GM18870 (cell line): ENCODE measurements at regions not wholly inside any gene's neighbourhood (a gene's known extent, or its start where the extent isn't known, plus 50 kb on each side); places are given as distances from the start of the nearest gene placed in this dataset.

Experiments
- ATAC-seq: cut with Tn5 transposase; IDR thresholded peaks from one replicate; pipeline ENCODE4 v1.9.1; 2021; ENCODE audit warnings: moderate library complexity; ENCODE audit not compliant: unreplicated experiment

- ATAC-seq, result no peak
These were observed 740.2 kb upstream of the ZEB2 start for GRCh38 chr2:145260081-145260480.

DNA sequence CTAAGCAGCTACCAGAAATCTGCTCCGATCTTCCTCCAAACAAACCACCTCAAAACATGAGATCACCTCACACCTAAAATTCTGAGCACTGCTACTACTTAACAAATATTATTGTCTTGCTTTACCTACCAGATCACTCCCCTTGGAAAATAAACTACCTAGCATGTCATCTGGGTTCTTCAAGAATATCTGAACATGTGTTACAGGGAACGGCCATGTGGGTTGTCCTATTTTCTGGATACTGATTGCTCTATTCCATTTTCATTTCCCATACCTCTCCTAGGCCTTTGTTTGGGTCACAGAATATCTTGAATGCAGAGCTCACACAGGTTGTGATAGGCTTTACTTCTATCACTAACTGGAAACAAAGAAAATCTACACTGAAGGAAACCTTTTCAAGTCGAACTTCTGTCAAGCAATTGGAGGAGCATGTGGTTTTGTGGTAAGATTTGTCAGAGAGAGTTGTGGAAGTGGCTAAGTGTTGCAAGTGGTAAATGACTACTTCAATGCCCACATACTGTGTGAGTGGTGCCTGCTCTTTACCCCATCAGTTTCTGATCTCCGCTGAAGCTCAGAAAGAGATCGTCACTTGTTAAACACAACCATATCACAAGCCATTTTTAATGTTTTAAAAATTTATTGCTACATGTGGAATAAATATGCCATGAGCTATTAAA, 739.1 kb upstream of the ZEB2 start:
- ATAC-seq, result no peak

DNA sequence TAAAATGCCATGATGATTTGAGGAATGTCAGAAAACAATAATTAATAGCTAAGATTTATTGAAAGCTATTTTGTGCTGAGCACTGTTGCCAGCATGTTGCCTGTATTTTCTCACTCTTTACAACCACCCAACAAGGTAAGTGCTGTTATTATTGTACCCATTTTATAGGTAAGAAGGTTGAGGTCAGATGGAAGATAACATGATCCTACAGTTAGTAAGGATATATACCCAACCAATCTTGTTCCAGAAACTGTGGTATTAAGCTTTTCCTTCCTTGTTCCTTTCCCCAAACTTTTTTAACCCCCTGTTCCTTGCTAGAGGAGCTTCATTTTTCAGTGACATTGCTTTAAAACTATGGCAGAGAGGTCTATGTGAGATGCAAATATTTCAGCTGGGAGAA, 738.0 kb upstream of the ZEB2 start:
- ATAC-seq, result no peak

GRCh38 chr2:145256551-145256950, 736.6 kb upstream of the ZEB2 start:
- ATAC-seq, result no peak

DNA sequence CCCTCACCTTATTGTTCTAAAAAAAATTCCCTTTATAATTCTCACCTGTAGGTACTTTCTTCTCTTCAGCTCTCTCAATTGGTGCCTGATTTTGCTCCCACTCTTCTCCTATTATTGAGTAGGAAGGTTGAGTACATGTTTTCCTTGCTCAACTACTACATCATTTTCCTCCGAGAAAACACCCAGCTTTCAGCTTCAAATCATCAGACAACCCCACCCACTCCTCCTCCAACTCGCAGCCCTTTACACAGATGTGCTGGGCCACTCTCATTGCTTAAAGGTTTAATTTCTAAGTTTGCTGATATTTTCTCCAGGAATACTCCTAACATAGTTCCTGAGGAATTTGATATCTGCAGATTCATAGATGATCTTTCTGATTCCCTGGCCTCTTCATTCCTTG, 734.4 kb upstream of the ZEB2 start:
- no peak for ATAC-seq

DNA sequence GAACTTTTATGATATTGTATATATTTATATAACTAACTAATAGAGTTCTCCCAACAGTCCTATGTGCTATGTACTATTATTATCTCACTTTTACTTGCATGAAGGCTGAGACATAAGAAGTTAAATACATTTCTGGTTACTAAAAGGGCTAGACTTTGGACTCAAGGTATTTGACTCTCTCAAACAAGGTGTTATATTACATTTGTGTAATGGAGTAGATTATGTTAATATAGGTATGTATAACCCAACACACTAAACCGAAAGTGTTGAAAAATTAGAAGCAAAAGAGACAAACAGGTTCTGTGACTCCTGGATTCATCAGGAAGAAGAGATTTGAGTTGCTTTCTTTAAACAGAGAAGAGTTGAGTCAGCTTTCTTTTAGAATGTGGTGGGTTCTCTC, 733.6 kb upstream of the ZEB2 start:
- no peak for ATAC-seq

GRCh38 chr2:145245268-145245870, 725.5 kb upstream of the ZEB2 start:
- no peak for ATAC-seq

DNA sequence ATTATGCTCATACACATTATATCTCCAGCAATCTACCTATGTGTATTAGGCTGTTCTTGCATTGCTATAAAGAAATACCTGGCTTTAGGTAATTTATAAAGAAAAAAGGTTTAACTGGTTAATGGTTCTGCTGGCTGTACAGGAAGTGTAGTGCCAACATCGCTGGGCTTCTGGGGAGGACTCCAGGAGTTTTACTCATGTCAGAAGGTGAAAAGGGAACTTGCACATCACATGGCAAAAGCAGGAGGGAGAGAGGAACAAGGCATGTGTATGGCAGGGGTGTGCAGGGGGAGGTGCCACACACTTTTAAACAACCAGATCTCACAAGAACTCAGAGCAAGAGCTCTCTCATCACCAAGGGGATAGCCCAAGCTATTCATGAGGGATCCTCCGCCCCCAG, 715.4 kb upstream of the ZEB2 start:
- ATAC-seq, result no peak

DNA sequence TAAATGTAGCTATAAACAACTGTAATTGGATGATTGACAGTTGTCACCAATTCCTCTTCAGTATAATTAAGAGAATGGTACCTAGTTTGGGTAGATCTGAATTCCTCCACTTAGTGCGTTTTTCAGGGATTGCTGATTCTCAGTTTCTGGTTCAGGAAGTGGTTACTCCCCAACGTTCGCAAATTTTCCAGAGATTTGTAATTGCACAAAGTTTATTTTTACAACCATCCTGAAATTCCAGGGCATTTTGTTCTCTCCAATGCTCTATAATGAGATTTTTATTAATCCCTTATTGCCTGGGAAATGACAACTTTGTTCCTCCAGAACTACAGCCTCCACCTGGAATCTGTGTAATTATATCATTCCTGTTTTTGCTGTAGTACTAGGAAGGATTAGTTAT, 710.6 kb upstream of the ZEB2 start:
- no peak for ATAC-seq

- no peak for ATAC-seq
These were observed 708.6 kb upstream of the ZEB2 start for GRCh38 chr2:145228506-145228905.

DNA sequence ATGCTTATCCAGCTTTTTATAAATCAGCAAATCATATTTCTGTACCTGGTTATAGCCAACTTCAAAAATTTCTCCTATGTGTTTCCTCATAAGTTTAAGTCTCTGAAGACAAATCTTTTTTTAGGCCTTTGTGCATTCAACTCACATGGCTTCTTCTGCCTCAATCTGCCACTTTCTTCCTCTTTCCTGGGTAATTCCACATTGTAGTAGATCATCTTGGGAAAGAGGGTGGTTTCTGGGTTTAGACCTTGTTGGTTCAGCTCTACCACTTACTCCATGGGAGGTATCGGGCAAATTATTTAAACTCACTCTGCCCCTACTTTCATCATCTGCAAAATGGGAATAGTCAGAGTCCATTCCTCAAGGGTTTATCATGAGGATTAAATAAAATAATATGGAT, 707.0 kb upstream of the ZEB2 start:
- no peak for ATAC-seq

GRCh38 chr2:145221516-145221915, 701.6 kb upstream of the ZEB2 start:
- ATAC-seq, result no peak

- no peak for ATAC-seq
These were observed 701.1 kb upstream of the ZEB2 start for GRCh38 chr2:145221032-145221431.

GRCh38 chr2:145220496-145220895, 700.6 kb upstream of the ZEB2 start:
- ATAC-seq, result no peak

GRCh38 chr2:145207884-145208283, 688.0 kb upstream of the ZEB2 start:
- no peak for ATAC-seq

DNA sequence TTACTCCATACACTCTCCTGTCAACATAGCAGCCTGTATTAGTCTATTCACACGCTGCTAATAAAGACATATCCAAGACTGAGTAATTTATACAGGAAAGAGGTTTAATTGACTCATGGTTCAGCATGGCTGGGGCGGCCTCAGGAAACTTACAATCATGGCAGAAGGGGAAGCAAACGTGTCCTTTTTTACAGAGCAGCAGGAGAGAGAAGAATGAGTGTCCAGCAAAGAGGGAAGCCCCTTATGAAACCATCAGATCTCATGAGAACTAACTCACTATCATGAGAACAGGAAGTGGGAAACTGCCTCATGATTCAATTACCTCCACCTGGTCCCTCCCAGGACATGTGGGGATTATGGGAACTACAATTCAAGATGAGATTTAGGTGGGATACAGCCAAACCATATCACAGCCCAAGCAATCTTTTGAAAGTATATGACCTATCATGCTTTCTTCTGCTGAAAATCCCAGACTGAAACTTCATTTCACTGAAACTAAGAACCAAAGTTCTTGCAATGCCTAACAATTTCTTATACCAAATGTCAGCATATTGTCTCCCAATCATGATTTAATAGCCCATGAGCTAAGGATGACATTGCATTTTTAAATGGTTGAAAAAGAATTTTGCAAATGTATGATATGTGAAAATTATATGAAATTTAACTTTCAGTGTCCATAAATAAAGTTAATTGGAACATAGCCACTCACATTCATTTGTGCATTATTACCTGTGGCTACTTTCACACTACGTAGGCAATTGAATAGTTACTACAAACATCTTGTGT, 686.8 kb upstream of the ZEB2 start:
- no peak for ATAC-seq

DNA sequence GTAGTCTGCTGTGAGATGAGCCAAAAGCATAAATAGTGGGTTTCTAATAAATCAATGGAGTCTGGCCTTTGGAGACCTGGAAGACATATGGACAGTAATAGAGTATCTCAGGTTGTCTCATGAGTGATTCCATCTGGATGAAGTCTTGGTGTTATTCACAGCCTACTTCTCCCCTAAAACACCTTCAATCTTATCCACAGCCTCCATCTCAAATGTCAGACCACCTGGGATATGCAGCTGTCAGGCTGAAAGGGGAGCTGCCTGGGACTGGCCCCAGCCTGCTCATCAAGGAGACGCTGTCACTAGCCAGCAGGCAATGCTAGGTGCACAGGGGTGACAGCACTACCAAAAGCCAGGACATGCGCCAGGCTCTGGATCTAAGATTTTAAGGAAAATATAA, 684.0 kb upstream of the ZEB2 start:
- no peak for ATAC-seq

DNA sequence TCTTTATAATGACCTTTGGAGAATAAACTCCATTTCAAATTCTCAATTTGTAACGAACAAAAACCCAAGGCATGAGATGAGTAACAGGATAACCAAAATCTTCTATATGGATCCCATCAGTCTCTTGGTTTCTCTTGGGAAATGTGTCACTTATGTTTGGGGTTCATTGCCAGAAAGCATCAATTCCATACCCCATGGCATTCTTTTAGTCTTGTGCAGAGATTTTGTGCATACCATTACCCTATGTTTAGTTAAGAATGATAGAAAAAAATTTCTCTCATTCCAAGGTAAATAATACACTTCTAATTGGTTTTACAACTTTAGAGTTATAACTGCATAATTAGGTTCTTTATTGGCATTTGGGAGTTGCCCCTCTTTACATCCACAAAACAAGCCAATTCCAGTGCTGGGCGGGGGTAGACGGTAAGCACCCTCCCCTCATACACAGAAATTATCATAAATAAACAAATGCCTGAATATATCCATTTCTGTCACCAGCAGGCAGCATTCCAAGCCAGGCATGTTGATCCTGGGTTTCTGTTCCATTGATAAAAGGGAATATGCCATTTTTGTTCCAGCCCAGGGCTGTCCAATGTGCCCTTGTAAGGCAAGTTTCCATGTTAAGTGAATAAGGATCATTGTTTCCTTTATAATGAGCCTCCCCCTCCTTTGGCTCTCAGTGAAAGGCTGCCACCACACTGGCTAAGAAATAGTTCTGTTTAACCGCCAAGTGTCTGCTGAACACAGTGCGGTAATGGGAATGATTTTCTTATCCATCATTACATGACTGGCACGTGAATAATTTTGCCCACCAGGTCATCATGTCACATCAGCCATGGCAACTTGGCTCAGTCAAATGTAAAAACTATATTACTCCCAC, 680.1 kb upstream of the ZEB2 start:
- no peak for ATAC-seq

DNA sequence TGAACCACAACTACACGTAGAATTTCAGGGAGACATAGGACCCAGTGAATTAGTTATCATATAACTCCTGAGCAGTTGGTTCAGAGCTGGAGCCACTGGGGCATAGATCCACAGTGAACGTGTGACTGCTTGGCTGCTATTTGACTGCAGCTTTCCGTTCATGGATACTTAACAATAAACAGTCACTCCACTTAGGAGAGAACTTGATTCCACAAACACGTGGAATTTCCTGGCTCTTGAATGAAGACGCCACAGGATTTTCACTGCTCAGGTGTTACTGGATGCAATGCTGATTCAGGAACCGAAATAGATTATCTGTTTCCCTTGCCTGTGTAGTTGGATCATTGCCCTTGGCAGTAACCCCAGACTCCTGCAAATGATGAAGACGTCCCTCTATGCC, 679.1 kb upstream of the ZEB2 start:
- ATAC-seq, result no peak

GRCh38 chr2:145198555-145198954, 678.6 kb upstream of the ZEB2 start:
- no peak for ATAC-seq

DNA sequence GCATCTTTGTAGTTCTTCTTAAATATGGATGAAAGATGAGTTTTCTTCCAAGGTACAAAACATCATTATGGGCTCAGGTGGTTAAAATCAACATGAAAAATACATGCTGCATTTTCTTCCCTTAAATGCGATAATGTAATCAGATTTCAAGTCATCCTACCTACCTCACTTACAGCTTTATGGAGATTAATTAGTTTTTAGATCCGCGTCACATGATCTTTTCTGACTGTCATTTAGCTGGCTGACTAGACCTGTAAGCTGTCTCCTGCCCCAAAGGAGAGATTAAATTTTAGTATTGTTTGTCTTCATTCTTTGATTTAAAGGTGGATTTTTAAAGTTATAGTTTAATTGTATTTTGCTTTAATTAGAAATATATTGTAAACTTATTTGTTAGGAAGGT, 678.0 kb upstream of the ZEB2 start:
- ATAC-seq, result no peak
